GM21528 (cell line): ENCODE measurements at regions not wholly inside any gene's neighbourhood (a gene's known extent, or its start where the extent isn't known, plus 50 kb on each side); places are given as distances from the start of the nearest gene placed in this dataset.
"Not testable (repeated sequence)": the region's sequence is repeated elsewhere in the genome, so short reads cannot be mapped to it uniquely, and the experiment has no call there.

ENCODE experiments used
- ATAC-seq: cut with Tn5 transposase; IDR thresholded peaks from one replicate; pipeline ENCODE4 v1.9.1; 2021; ENCODE audit warnings: mild to moderate bottlenecking, moderate library complexity; ENCODE audit not compliant: unreplicated experiment, low FRiP score

GRCh38 chr1:70807088-70807664 is 240.4 kb downstream of the PTGER3 start:
- no peak for ATAC-seq

GRCh38 chr1:70809069-70809468 is 238.5 kb downstream of the PTGER3 start:
- no peak for ATAC-seq

DNA sequence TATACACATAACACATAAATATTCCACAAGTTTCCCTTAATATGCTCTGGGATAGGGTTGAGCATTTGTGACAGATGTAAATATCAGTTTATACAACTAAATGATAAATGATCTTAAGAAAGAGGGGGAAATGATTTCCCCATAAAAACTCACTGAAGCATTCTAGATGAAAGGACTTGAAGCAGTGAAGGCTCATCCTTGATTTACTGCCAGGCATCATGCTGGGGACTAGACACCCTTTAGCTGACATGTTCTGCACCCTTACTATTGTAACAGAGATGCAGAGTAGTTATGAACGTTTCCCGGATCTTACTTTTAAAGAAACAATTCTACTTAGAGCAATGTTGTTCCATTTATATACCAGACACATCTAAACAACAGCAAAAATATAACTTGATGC is 235.8 kb downstream of the PTGER3 start:
- ATAC-seq = no peak

- ATAC-seq = no peak
Observed at GRCh38 chr1:70812442-70813109, 235.0 kb downstream of the PTGER3 start.

DNA sequence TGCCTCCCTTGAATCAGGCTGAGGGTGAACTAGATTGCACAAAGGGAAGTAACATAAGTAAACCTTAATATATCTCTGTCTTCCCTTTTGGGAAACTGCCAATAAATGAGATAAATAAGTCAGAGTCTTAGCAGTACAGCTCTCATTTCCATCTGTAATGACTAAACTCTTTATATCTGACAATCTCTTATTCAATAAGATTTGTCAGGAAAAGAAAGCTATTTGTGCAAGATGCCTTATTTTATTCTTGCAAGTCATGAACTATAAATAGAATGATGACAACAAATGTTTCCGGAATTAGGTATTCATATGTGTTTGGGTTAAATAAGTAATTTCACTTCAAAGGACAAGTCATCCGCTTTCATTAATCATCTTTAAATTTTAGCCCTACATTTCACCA is 229.2 kb downstream of the PTGER3 start:
- no peak for ATAC-seq

DNA sequence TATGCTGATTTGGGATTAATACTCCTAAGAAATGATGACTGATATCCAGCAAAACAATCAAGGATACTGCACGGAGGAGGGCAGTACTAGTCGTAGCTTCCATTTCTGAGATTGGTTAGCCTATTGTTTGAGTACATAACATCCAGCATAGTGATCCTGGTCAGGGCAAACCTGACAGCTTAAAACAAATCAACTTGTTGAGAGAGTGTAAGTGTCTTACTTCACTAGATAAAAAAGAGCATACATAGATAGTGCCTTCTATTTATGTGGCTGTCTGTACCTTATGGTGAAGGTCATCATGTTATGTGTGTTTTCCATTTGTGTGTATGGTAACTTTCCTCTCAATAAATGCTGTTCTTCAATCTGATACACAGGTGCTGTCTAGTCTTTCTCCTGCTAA is 228.4 kb downstream of the PTGER3 start:
- ATAC-seq = no peak

- ATAC-seq = no peak
Observed at GRCh38 chr1:70819785-70820184, 227.8 kb downstream of the PTGER3 start.

DNA sequence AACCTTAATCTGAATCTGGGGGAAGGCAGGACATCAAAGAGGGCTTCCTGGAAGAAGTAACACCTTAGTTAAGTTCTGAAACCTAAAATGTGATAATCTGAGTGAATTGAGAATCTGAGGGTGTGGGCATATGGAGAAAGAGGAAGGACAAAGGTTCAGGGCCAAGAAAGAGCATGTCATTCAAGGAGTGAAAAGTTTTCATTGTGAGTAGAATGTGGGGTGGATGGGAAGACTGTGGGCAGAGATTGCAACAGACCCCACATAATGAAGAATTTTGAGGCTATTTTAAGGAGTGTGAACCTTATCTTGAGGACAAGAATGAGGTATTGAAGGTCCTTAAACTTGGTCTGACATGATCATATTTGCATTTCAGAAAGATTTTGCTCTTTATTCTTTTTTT is 227.2 kb downstream of the PTGER3 start:
- no peak for ATAC-seq

DNA sequence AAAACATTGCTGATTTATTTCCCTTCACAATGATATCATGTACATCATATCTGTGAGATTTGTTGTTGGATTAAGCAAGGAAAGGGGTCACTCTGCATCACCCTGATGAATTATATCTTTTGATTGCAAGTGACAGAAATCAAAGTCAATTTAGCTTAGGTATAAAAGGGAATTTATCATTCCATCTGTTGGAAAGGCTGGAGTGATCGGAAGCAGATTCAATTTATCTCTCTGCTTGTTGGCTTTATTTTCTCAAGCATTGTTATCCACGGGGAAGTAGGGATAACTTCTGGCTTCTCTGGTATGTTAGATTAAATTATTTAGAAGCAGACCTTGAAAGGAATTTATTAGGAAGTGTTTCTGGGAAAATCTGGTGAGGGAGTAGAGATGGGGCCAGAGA is 226.6 kb downstream of the PTGER3 start:
- no peak for ATAC-seq

- no peak for ATAC-seq
Observed at GRCh38 chr1:70826428-70826827, 221.2 kb downstream of the PTGER3 start.

GRCh38 chr1:70827030-70827429 is 220.6 kb downstream of the PTGER3 start:
- no peak for ATAC-seq

- no peak for ATAC-seq
Observed at GRCh38 chr1:70828177-70828576, 219.4 kb downstream of the PTGER3 start.

- ATAC-seq = not testable (repeated sequence)
Observed at GRCh38 chr1:70834365-70834764, 213.3 kb downstream of the PTGER3 start.

DNA sequence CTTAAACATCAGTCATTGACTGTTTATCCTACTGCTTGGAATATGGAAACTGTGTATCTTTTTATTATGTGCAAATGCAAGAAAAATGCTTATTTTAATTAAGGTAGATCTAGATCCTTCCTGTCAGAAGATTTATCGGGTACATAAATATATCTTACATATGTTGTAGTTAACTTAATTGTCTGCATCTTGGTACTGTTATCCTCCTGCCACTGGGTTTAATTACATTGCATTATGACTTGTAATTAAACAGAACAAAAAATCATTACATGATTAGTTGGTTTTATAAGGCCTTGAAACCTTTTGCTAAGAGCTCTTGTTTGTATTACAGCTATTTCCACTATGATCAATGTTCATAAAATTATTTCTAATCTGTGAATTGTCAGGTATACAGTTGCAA is 211.2 kb downstream of the PTGER3 start:
- ATAC-seq = no peak

DNA sequence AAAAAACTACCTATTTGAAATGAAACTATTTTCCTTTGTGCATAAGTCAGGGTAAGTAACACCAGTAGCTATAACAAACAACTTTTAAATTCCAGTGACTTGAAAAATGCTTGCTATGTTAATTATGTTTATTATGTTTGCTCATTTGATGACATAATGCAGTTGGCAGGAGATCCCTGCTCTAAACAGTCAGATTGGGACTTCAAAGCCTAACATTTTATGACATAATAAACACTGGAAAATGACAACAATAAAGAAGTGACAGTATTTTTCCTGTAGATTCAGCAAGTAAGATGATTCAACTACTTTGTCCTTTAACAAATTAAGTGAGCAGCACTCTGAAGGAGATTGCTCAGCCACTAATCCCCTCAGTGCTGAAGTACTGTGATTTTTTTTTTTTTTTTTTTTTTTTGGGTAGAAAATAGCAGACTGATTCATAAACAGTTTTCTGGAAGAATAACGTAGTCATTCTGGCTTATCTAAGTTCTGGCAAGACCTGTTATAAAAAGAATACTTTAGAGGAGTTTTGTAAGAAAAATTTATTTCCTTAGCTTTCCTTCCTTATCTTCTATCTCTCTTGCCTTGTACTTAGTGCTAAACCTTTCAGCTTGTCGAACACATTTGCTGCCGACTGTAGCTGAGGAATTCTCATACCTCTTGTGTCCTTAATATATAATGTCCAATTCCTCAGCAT is 207.2 kb downstream of the PTGER3 start:
- no peak for ATAC-seq

DNA sequence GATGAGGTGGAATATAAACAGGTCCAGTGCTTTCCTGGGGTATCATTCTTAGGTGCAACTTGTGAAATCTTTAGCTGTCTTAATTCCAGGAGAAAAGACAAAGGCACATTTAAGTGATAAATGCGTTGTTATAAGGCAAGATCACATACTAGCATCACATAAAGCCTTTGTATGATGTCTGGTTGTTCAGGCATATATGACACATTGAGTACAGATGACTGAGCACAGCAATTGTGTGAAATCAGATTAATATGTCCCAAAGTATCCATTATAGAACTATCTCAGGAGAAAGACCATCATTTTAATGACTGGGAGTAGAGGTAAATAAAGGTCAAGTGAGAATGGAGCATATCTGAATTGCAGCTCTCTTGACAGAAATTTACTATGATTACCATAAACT is 205.1 kb downstream of the PTGER3 start:
- ATAC-seq = no peak

DNA sequence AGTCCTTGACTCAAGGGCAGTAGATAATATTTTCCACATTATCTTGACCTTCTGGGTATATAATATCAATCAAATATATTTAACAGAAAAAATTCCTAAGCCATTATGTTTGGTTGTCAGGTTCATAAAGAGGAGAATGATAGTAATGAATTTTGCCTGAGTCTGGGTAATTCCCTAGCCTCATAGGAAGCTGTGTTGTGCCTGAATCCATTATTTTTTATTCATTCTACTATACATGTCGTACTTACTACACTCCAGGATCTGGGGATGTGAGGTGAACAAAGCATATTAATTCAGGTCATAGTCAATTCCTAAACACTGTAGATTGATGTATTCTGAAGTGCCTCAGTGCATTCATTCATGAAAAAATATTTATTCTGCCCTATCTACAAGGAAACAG is 204.2 kb downstream of the PTGER3 start:
- ATAC-seq = no peak

DNA sequence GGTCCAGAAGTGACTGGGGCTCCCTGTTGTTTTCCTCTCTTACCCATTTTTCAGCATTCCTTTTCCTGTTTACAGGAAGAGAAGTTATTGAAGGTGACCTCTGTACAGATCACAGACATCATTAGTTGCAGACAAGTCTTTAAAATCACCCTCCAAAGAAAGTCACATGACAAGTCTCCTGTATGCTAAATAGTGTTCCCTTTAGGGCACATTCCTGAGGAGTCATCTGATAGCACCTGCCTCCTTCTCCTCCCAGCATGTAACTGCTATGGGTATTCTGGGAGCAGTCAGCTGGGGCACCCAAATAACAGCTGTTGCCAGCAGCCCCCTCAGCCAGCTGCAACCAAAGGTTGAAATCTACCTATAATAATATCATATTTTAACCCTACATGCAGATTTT is 200.6 kb downstream of the PTGER3 start:
- ATAC-seq = no peak

- no peak for ATAC-seq
Observed at GRCh38 chr1:70855203-70855602, 192.4 kb downstream of the PTGER3 start.

DNA sequence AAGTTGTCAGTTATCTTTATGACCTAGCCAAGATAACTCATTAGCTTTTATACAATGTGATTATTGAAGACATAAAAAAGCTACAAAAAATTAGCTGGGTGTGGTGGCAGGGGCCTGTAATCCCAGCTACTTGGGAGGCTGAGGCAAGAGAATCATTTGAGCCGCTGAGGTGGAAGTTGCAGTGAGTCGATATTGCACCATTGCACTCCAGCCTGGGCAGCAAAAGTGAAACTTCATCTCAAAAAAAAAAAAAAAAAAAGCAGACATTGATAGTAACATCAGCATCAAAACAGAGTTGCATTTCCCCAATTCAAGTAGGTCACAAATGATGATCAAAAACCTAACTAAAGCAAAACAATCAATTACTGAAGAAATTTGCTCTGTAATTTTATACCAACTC is 191.4 kb downstream of the PTGER3 start:
- ATAC-seq = no peak

DNA sequence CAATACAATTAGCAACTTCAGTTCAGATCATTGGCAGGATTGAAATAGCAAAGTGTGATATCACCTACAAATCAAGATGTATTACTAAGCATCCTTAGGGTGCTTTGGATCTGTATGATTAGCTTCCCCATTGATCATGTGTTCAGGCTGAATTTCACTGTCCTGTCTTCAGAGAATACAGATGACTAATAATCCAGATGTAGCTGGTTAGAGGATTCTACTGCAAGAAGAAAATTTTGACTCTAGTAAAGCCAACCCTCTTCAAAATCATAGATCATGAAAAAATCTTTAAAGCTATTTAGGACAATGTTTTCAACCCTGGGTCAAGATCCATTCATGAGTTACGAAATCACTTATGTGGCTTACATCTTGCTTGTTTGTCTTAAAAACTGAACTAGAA is 184.4 kb downstream of the PTGER3 start:
- ATAC-seq = no peak

GRCh38 chr1:70864302-70864701 is 183.3 kb downstream of the PTGER3 start:
- no peak for ATAC-seq
